Ectodermal cell (in vitro differentiated cells): ENCODE measurements at regions not wholly inside any gene's neighbourhood (a gene's known extent, or its start where the extent isn't known, plus 50 kb on each side); places are given as distances from the start of the nearest gene placed in this dataset.
A peak's percentile ranks its signal among the peaks of the same experiment; 100 is the strongest.

ENCODE experiments used
- H3K27ac ChIP-seq: 2 replicates; pipeline ENCODE4 v1.7.0; 2013; ENCODE audit warnings: mild to moderate bottlenecking, low read depth, low read length; ENCODE audit not compliant: insufficient read depth, poor library complexity, severe bottlenecking
- H3K27me3 ChIP-seq: 2 replicates; pipeline ENCODE4 v1.7.0; 2013; ENCODE audit warnings: mild to moderate bottlenecking, low read length; ENCODE audit not compliant: insufficient read depth, control insufficient read depth, poor library complexity, severe bottlenecking
- H3K36me3 ChIP-seq: one replicate; pipeline ENCODE4 v1.7.0; 2013; ENCODE audit warnings: low read length; ENCODE audit not compliant: control insufficient read depth, insufficient read depth
- H3K4me1 ChIP-seq: one replicate; pipeline ENCODE4 v1.7.0; 2013; ENCODE audit warnings: low read length; ENCODE audit not compliant: control insufficient read depth, insufficient read depth
- H3K4me3 ChIP-seq: 2 replicates; pipeline ENCODE4 v1.7.0; 2013; ENCODE audit warnings: low read depth, low read length, control low read depth; ENCODE audit not compliant: insufficient read depth
- H3K9me3 ChIP-seq: 2 replicates; pipeline ENCODE4 v1.7.0; 2013; ENCODE audit warnings: mild to moderate bottlenecking, low read length, moderate library complexity; ENCODE audit not compliant: control insufficient read depth
- WGBS, 2 experiments: methylation state at CpG; one replicate each; pipeline ENCODE4 v1.1.7; 2013; ENCODE audit warnings: missing lambda C conversion rate in 2 of 2; 5-methylcytosine and 5-hydroxymethylcytosine counted together

GRCh38 chr1:58403894-58404293, 142.6 kb downstream of the OMA1 start:
- Histone ChIP-seq H3K4me1 (no peaks in the 10 kb centered on the region), H3K27me3 (no peaks in the 10 kb centered on the region), H3K36me3 (no peaks in the 10 kb centered on the region), H3K27ac (no peak overlapping the region), H3K9me3 (no peaks in the 10 kb centered on the region), H3K4me3 (no peak overlapping the region)
- 93 to 94% methylated on average over 1 of the region's 1 CpG for WGBS, 2 experiments

- Histone ChIP-seq H3K4me3 (no peak overlapping the region), H3K9me3 (no peaks in the 10 kb centered on the region), H3K4me1 (no peaks in the 10 kb centered on the region), H3K36me3 (no peaks in the 10 kb centered on the region), H3K27ac (no peak overlapping the region), H3K27me3 (no peaks in the 10 kb centered on the region)
- 93% methylated on average over 6 of the region's 6 CpGs for WGBS, 2 experiments
These were observed 144.1 kb downstream of the OMA1 start for GRCh38 chr1:58402444-58402843.

- Histone ChIP-seq H3K4me1 (no peaks in the 10 kb centered on the region), H3K27ac (no peak overlapping the region), H3K4me3 (no peak overlapping the region), H3K9me3 (no peaks in the 10 kb centered on the region), H3K36me3 (no peaks in the 10 kb centered on the region), H3K27me3 (no peaks in the 10 kb centered on the region)
- WGBS, 2 experiments = 92 to 93% methylated on average over 4 to 6 of the region's 6 CpGs
These were observed 144.5 kb downstream of the OMA1 start for GRCh38 chr1:58401991-58402390.

GRCh38 chr1:58399176-58399575, 147.3 kb downstream of the OMA1 start:
- H3K36me3 ChIP-seq = no peaks in the 10 kb centered on the region
- WGBS, 2 experiments = 86% methylated on average over 3 of the region's 3 CpGs
- no peak overlapping the region for H3K4me3 ChIP-seq
- H3K9me3 ChIP-seq = no peaks in the 10 kb centered on the region
- no peak overlapping the region for H3K27ac ChIP-seq
- H3K27me3 ChIP-seq = no peaks in the 10 kb centered on the region
- H3K4me1 ChIP-seq = peaks cover 17% of the 10 kb centered on the region

GRCh38 chr1:58398714-58399113, 147.8 kb downstream of the OMA1 start:
- H3K4me3 ChIP-seq = no peak overlapping the region
- no peak overlapping the region for H3K27ac ChIP-seq
- H3K9me3 ChIP-seq = no peaks in the 10 kb centered on the region
- no peaks in the 10 kb centered on the region for H3K36me3 ChIP-seq
- no peaks in the 10 kb centered on the region for H3K27me3 ChIP-seq
- 65% methylated on average over 1 of the region's 1 CpG; no CpG with 5 or more reads in 1 of the 2 experiments for WGBS, 2 experiments
- H3K4me1 ChIP-seq = peaks cover 17% of the 10 kb centered on the region

GRCh38 chr1:58397187-58397820, 149.2 kb downstream of the OMA1 start:
- 88 to 91% methylated on average over 9 of the region's 9 CpGs for WGBS, 2 experiments

GRCh38 chr1:58396150-58396549, 150.4 kb downstream of the OMA1 start:
- peaks cover 17% of the 10 kb centered on the region for H3K4me1 ChIP-seq
- no peaks in the 10 kb centered on the region for H3K27me3 ChIP-seq
- peak overlapping the region; percentile 63 for H3K27ac ChIP-seq
- no peak overlapping the region for H3K4me3 ChIP-seq
- no peaks in the 10 kb centered on the region for H3K9me3 ChIP-seq
- no peaks in the 10 kb centered on the region for H3K36me3 ChIP-seq
- WGBS, 2 experiments = 50 to 64% methylated on average over 5 of the region's 6 CpGs

More at GRCh38 chr1:58397187-58397820, 149.2 kb downstream of the OMA1 start:
- Histone ChIP-seq H3K27me3 (no peaks in the 10 kb centered on the region), H3K4me3 (no peak overlapping the region), H3K27ac (no peak overlapping the region), H3K9me3 (no peaks in the 10 kb centered on the region), H3K4me1 (peaks cover 17% of the 10 kb centered on the region), H3K36me3 (no peaks in the 10 kb centered on the region)

GRCh38 chr1:58395355-58395754, 151.2 kb downstream of the OMA1 start:
- Histone ChIP-seq H3K9me3 (no peaks in the 10 kb centered on the region), H3K36me3 (no peaks in the 10 kb centered on the region), H3K27me3 (no peaks in the 10 kb centered on the region), H3K4me3 (no peak overlapping the region), H3K4me1 (peaks cover 17% of the 10 kb centered on the region), H3K27ac (peak overlapping the region; percentile 63)
- WGBS, 2 experiments = 38 to 68% methylated on average over 2 of the region's 2 CpGs

- no peaks in the 10 kb centered on the region for H3K9me3 ChIP-seq
- peaks cover 17% of the 10 kb centered on the region for H3K4me1 ChIP-seq
- 49 to 50% methylated on average over 6 of the region's 6 CpGs for WGBS, 2 experiments
- no peaks in the 10 kb centered on the region for H3K36me3 ChIP-seq
- no peak overlapping the region for H3K27ac ChIP-seq
- H3K27me3 ChIP-seq = no peaks in the 10 kb centered on the region
- H3K4me3 ChIP-seq = no peak overlapping the region
These were observed 154.4 kb downstream of the OMA1 start for GRCh38 chr1:58392083-58392482.

- 92 to 93% methylated on average over 3 of the region's 3 CpGs for WGBS, 2 experiments
- H3K27ac ChIP-seq = no peak overlapping the region
- H3K36me3 ChIP-seq = no peaks in the 10 kb centered on the region
- H3K4me1 ChIP-seq = peaks cover 14% of the 10 kb centered on the region
- no peaks in the 10 kb centered on the region for H3K27me3 ChIP-seq
- H3K9me3 ChIP-seq = no peaks in the 10 kb centered on the region
- no peak overlapping the region for H3K4me3 ChIP-seq
These were observed 155.0 kb downstream of the OMA1 start for GRCh38 chr1:58391514-58391913.

- Histone ChIP-seq H3K27ac (no peak overlapping the region), H3K36me3 (no peaks in the 10 kb centered on the region), H3K4me1 (peaks cover 11% of the 10 kb centered on the region), H3K4me3 (no peak overlapping the region), H3K9me3 (no peaks in the 10 kb centered on the region), H3K27me3 (no peaks in the 10 kb centered on the region)
- WGBS, 2 experiments = 82 to 86% methylated on average over 5 of the region's 5 CpGs
These were observed 155.5 kb downstream of the OMA1 start for GRCh38 chr1:58391056-58391455.
